ENCODE measurements at regions not wholly inside any gene's neighbourhood (a gene's known extent, or its start where the extent isn't known, plus 50 kb on each side); places are given as distances from the start of the nearest gene placed in this dataset.
"Not testable (repeated sequence)": the region's sequence is repeated elsewhere in the genome, so short reads cannot be mapped to it uniquely, and the experiment has no call there.

- DNase-seq (ENCODE audit: low read depth), result no peak
These were observed 164.3 kb upstream of the FOXF1 start for GRCh38 chr16:86346034-86346433.

GRCh38 chr16:86347090-86347489, 163.2 kb upstream of the FOXF1 start:
- no peak for DNase-seq (ENCODE audit: low read depth)

GRCh38 chr16:86347916-86348555, 162.3 kb upstream of the FOXF1 start:
- DNase-seq (ENCODE audit: low read depth), result no peak

GRCh38 chr16:86349338-86349900, 160.9 kb upstream of the FOXF1 start:
- DNase-seq (ENCODE audit: low read depth), result no peak

- no peak for DNase-seq (ENCODE audit: low read depth)
These were observed 160.0 kb upstream of the FOXF1 start for GRCh38 chr16:86350289-86350688.

GRCh38 chr16:86351041-86351784, 159.1 kb upstream of the FOXF1 start:
- no peak for DNase-seq (ENCODE audit: low read depth)

GRCh38 chr16:86351785-86352139, 158.6 kb upstream of the FOXF1 start:
- not testable (repeated sequence) for DNase-seq (ENCODE audit: low read depth)

GRCh38 chr16:86353148-86353547, 157.2 kb upstream of the FOXF1 start:
- no peak for DNase-seq (ENCODE audit: low read depth)

- DNase-seq (ENCODE audit: low read depth), result no peak
These were observed 156.4 kb upstream of the FOXF1 start for GRCh38 chr16:86353948-86354347.

- no peak for DNase-seq (ENCODE audit: low read depth)
These were observed 155.4 kb upstream of the FOXF1 start for GRCh38 chr16:86354641-86355513.

GRCh38 chr16:86355531-86355930, 154.8 kb upstream of the FOXF1 start:
- DNase-seq (ENCODE audit: low read depth), result no peak

- no peak for DNase-seq (ENCODE audit: low read depth)
These were observed 154.4 kb upstream of the FOXF1 start for GRCh38 chr16:86355951-86356350.

GRCh38 chr16:86356804-86357203, 153.5 kb upstream of the FOXF1 start:
- no peak for DNase-seq (ENCODE audit: low read depth)

GRCh38 chr16:86357303-86357702, 153.0 kb upstream of the FOXF1 start:
- DNase-seq (ENCODE audit: low read depth), result no peak

- DNase-seq (ENCODE audit: low read depth), result no peak
These were observed 152.4 kb upstream of the FOXF1 start for GRCh38 chr16:86357950-86358349.

- no peak for DNase-seq (ENCODE audit: low read depth)
These were observed 150.8 kb upstream of the FOXF1 start for GRCh38 chr16:86359571-86359970.

- DNase-seq (ENCODE audit: low read depth), result no peak
These were observed 148.0 kb upstream of the FOXF1 start for GRCh38 chr16:86362155-86362849.

GRCh38 chr16:86363057-86363490, 147.3 kb upstream of the FOXF1 start:
- no peak for DNase-seq (ENCODE audit: low read depth)

- DNase-seq (ENCODE audit: low read depth), result no peak
These were observed 146.3 kb upstream of the FOXF1 start for GRCh38 chr16:86363836-86364618.

- no peak for DNase-seq (ENCODE audit: low read depth)
These were observed 145.5 kb upstream of the FOXF1 start for GRCh38 chr16:86364653-86365380.
